Liver (tissue), 8 donors: ENCODE measurements at regions not wholly inside any gene's neighbourhood (a gene's known extent, or its start where the extent isn't known, plus 50 kb on each side); places are given as distances from the start of the nearest gene placed in this dataset.

Experiments
- DNase-seq: peaks from one replicate; pipeline ENCODE4 v3.0.0-alpha.2; 2017; ENCODE audit warnings: low spot score
- H3K27ac ChIP-seq, 2 donors: one replicate each; pipeline ENCODE4 v1.7.0; 2013; ENCODE audit warnings: inconsistent platforms in 2 of 2, low read length in 2 of 2, control low read depth in 1 of 2, low read depth in 1 of 2, mild to moderate bottlenecking in 1 of 2
- H3K27me3 ChIP-seq, 4 donors: one replicate each; pipeline versions ENCODE4 v1.6.1 to v1.7.0; 2013; ENCODE audit warnings: low read length in 3 of 4, inconsistent platforms in 1 of 4, mild to moderate bottlenecking in 1 of 4, moderate library complexity in 1 of 4; ENCODE audit not compliant: control insufficient read depth in 4 of 4, insufficient read depth in 4 of 4
- H3K36me3 ChIP-seq, 4 donors: one replicate each; pipeline versions ENCODE4 v1.6.1 to v1.7.0; 2013; ENCODE audit warnings: low read length in 3 of 4, mild to moderate bottlenecking in 3 of 4, low read depth in 1 of 4, moderate library complexity in 1 of 4; ENCODE audit not compliant: control insufficient read depth in 4 of 4, insufficient read depth in 3 of 4
- H3K4me1 ChIP-seq, 4 donors: one replicate each; pipeline versions ENCODE4 v1.6.1 to v1.7.0; 2013; ENCODE audit warnings: low read length in 3 of 4, mild to moderate bottlenecking in 3 of 4, moderate library complexity in 1 of 4; ENCODE audit not compliant: control insufficient read depth in 4 of 4, insufficient read depth in 4 of 4
- H3K4me3 ChIP-seq, 3 donors: one replicate each; pipeline versions ENCODE4 v1.6.1 to v1.7.0; 2013; ENCODE audit warnings: low read length in 3 of 3, control low read depth in 1 of 3, low read depth in 1 of 3, mild to moderate bottlenecking in 1 of 3
- H3K9ac ChIP-seq, 2 donors: one replicate each; pipeline ENCODE4 v1.7.0; 2013; ENCODE audit warnings: low read length in 2 of 2, mild to moderate bottlenecking in 2 of 2, moderate library complexity in 2 of 2, control low read depth in 1 of 2, low read depth in 1 of 2
- H3K9me3 ChIP-seq, 4 donors: one replicate each; pipeline versions ENCODE4 v1.6.1 to v1.7.0; 2013; ENCODE audit warnings: low read length in 3 of 4; ENCODE audit not compliant: control insufficient read depth in 4 of 4
- ATF3 ChIP-seq: IDR thresholded peaks from 2 replicates; pipeline ENCODE4 v1.6.1; 2016; ENCODE audit warnings: antibody characterized with exemption
- EGR1 ChIP-seq, 2 donors: IDR thresholded peaks; 2 replicates each; pipeline ENCODE4 v1.6.1; 2016 to 2018; ENCODE audit warnings: antibody characterized with exemption in 2 of 2, low read depth in 2 of 2
- FOXA1 ChIP-seq: IDR thresholded peaks from 2 replicates; pipeline ENCODE4 v1.6.1; 2016; ENCODE audit warnings: antibody characterized with exemption
- FOXA2 ChIP-seq: IDR thresholded peaks from 2 replicates; pipeline ENCODE4 v1.6.1; 2016; ENCODE audit warnings: antibody characterized with exemption
- GABPA ChIP-seq, 2 donors: IDR thresholded peaks in 1 of 2; conservative IDR thresholded peaks in 1 of 2; 2 replicates each; pipeline ENCODE4 v1.6.1; 2016; ENCODE audit warnings: antibody characterized with exemption in 2 of 2, mild to moderate bottlenecking in 1 of 2, moderate library complexity in 1 of 2
- HNF4A ChIP-seq, 2 donors: conservative IDR thresholded peaks; 2 replicates each; pipeline ENCODE4 v1.6.1; 2016; ENCODE audit warnings: antibody characterized with exemption in 2 of 2, mild to moderate bottlenecking in 2 of 2
- HNF4G ChIP-seq: IDR thresholded peaks from 2 replicates; pipeline ENCODE4 v1.6.1; 2016; ENCODE audit warnings: antibody characterized with exemption
- JUND ChIP-seq, 2 donors: IDR thresholded peaks; 2 replicates each; pipeline ENCODE4 v1.6.1; 2016; ENCODE audit warnings: antibody characterized with exemption in 2 of 2
- MAX ChIP-seq: IDR thresholded peaks from 2 replicates; pipeline ENCODE4 v1.6.1; 2016; ENCODE audit warnings: antibody characterized with exemption
- NR2F2 ChIP-seq: IDR thresholded peaks from 2 replicates; pipeline ENCODE4 v1.6.1; 2016; ENCODE audit warnings: antibody characterized with exemption
- RAD21 ChIP-seq, 2 donors: IDR thresholded peaks; 2 replicates each; pipeline ENCODE4 v1.6.1; 2016; ENCODE audit warnings: antibody characterized with exemption in 2 of 2, mild to moderate bottlenecking in 2 of 2
- RXRA ChIP-seq, 2 donors: IDR thresholded peaks; 2 replicates each; pipeline ENCODE4 v1.6.1; 2017 to 2018; ENCODE audit warnings: antibody characterized with exemption in 2 of 2, mild to moderate bottlenecking in 1 of 2
- SP1 ChIP-seq: IDR thresholded peaks from 2 replicates; pipeline ENCODE4 v1.6.1; 2018; ENCODE audit warnings: antibody characterized with exemption, mild to moderate bottlenecking
- TAF1 ChIP-seq: conservative IDR thresholded peaks from 2 replicates; pipeline ENCODE4 v1.6.1; 2016; ENCODE audit warnings: antibody characterized with exemption, mild to moderate bottlenecking
- YY1 ChIP-seq: IDR thresholded peaks from 2 replicates; pipeline ENCODE4 v1.6.1; 2016; ENCODE audit warnings: antibody characterized with exemption, mild to moderate bottlenecking
- WGBS: extraction: QIAGEN DNeasy Blood & Tissue Kit; methylation state at CpG from one replicate; pipeline ENCODE4 v1.1.7; 2013; 5-methylcytosine and 5-hydroxymethylcytosine counted together
- TF ChIP-seq, protein P1 (sequence below): fragments of 150-350 bp; IDR thresholded peaks from 2 replicates; pipeline ENCODE4 v1.5.1; 2017; ENCODE audit warnings: improper control_type of control experiment, low read depth, low read length; ENCODE audit not compliant: missing input control
- TF ChIP-seq, protein P2 (sequence below): IDR thresholded peaks from 2 replicates; pipeline ENCODE4 v1.6.1; 2016; ENCODE audit warnings: antibody characterized with exemption
- donor health status: healthy.
- donor health status: healthy.
- donor health status: healthy.
- donor health status: healthy.
- donor health status: healthy.

GRCh38 chr4:20318909-20319277, 67.2 kb downstream of the SLIT2 start:
- no peak overlapping the region for H3K4me3 ChIP-seq
- H3K9ac ChIP-seq: no peak overlapping the region
- no peaks in the 10 kb centered on the region for H3K9me3 ChIP-seq
- TF ChIP-seq FOXA1 (no peak), TAF1 (no peak), MAX (no peak), ATF3 (no peak), NR2F2 (no peak), YY1 (no peak), GABPA (IDR thresholded peaks at IDR 0.05 in 1 of 2, conservative IDR thresholded peaks at IDR 0.05 in 1 of 2) (no peak), RXRA (IDR thresholded peaks at IDR 0.05) (no peak), HNF4G (no peak), JUND (IDR thresholded peaks at IDR 0.05) (no peak), RAD21 (IDR thresholded peaks at IDR 0.05) (no peak), SP1 (no peak), EGR1 (IDR thresholded peaks at IDR 0.05; ENCODE audit: low read depth in 2 of 2) (no peak)
- TF ChIP-seq, protein P1, sequence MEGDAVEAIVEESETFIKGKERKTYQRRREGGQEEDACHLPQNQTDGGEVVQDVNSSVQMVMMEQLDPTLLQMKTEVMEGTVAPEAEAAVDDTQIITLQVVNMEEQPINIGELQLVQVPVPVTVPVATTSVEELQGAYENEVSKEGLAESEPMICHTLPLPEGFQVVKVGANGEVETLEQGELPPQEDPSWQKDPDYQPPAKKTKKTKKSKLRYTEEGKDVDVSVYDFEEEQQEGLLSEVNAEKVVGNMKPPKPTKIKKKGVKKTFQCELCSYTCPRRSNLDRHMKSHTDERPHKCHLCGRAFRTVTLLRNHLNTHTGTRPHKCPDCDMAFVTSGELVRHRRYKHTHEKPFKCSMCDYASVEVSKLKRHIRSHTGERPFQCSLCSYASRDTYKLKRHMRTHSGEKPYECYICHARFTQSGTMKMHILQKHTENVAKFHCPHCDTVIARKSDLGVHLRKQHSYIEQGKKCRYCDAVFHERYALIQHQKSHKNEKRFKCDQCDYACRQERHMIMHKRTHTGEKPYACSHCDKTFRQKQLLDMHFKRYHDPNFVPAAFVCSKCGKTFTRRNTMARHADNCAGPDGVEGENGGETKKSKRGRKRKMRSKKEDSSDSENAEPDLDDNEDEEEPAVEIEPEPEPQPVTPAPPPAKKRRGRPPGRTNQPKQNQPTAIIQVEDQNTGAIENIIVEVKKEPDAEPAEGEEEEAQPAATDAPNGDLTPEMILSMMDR: no peak
- TF ChIP-seq, protein P2, sequence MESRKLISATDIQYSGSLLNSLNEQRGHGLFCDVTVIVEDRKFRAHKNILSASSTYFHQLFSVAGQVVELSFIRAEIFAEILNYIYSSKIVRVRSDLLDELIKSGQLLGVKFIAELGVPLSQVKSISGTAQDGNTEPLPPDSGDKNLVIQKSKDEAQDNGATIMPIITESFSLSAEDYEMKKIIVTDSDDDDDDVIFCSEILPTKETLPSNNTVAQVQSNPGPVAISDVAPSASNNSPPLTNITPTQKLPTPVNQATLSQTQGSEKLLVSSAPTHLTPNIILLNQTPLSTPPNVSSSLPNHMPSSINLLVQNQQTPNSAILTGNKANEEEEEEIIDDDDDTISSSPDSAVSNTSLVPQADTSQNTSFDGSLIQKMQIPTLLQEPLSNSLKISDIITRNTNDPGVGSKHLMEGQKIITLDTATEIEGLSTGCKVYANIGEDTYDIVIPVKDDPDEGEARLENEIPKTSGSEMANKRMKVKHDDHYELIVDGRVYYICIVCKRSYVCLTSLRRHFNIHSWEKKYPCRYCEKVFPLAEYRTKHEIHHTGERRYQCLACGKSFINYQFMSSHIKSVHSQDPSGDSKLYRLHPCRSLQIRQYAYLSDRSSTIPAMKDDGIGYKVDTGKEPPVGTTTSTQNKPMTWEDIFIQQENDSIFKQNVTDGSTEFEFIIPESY: no peak
- no peak for DNase-seq
- no peaks in the 10 kb centered on the region for H3K4me1 ChIP-seq
- no peaks in the 10 kb centered on the region for H3K27me3 ChIP-seq
- 63% methylated on average over 1 of the region's 1 CpG for WGBS
- no peak overlapping the region for H3K27ac ChIP-seq
- no peaks in the 10 kb centered on the region for H3K36me3 ChIP-seq

- DNase-seq: no peak
- no peak overlapping the region for H3K27ac ChIP-seq
- WGBS: 84% methylated on average over 6 of the region's 6 CpGs
- H3K9ac ChIP-seq: no peak overlapping the region
- H3K36me3 ChIP-seq: no peaks in the 10 kb centered on the region
- no peak overlapping the region for H3K4me3 ChIP-seq
- no peaks in the 10 kb centered on the region for H3K27me3 ChIP-seq
- H3K4me1 ChIP-seq: no peaks in the 10 kb centered on the region
- no peaks in the 10 kb centered on the region for H3K9me3 ChIP-seq
- TF ChIP-seq YY1 (no peak), SP1 (no peak), FOXA1 (no peak), JUND (IDR thresholded peaks at IDR 0.05) (no peak), HNF4A (conservative IDR thresholded peaks at IDR 0.05) (no peak), NR2F2 (no peak), MAX (no peak), GABPA (IDR thresholded peaks at IDR 0.05 in 1 of 2, conservative IDR thresholded peaks at IDR 0.05 in 1 of 2) (no peak), FOXA2 (no peak), RXRA (IDR thresholded peaks at IDR 0.05) (no peak), TAF1 (no peak), EGR1 (IDR thresholded peaks at IDR 0.05; ENCODE audit: low read depth in 2 of 2) (no peak), RAD21 (IDR thresholded peaks at IDR 0.05) (no peak), HNF4G (no peak)
- TF ChIP-seq, protein P1: no peak
- TF ChIP-seq, protein P2: no peak
Measured at GRCh38 chr4:20319825-20320612, 68.3 kb downstream of the SLIT2 start.
